Activated effector memory CD4-positive, alpha-beta T cell treated with anti-CD3 and anti-CD28 coated beads, Interleukin-2, amount 50 U/mL, for 16 hours (primary cell): ENCODE measurements at regions not wholly inside any gene's neighbourhood (a gene's known extent, or its start where the extent isn't known, plus 50 kb on each side); places are given as distances from the start of the nearest gene placed in this dataset.
"Not testable (repeated sequence)": the region's sequence is repeated elsewhere in the genome, so short reads cannot be mapped to it uniquely, and the experiment has no call there.

Experiments used
- DNase-seq: peaks from one replicate; pipeline ENCODE4 v3.0.0-alpha.2; 2020

DNA sequence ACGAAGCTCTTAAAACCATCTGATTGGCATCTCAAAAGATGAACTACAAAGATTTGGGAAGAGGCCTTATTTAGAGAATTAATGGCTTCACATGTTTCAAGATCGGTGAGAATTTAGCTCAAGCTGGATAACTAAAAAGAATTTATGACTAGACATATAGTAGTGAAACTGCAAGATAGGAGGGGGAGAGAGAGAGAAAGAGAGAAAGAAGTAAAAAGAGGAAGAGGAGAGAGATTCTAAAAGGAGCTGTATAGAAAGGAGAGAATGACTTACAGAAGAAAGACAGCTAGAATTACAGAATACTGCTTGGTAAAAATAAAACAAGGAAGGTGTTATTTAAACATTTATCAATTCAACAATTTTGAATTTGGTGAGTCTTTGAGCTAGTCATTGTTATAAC is 592.3 kb downstream of the SH2D4B start:
- DNase-seq: no peak

GRCh38 chr10:81135851-81136250 is 598.1 kb downstream of the SH2D4B start:
- DNase-seq: no peak

DNA sequence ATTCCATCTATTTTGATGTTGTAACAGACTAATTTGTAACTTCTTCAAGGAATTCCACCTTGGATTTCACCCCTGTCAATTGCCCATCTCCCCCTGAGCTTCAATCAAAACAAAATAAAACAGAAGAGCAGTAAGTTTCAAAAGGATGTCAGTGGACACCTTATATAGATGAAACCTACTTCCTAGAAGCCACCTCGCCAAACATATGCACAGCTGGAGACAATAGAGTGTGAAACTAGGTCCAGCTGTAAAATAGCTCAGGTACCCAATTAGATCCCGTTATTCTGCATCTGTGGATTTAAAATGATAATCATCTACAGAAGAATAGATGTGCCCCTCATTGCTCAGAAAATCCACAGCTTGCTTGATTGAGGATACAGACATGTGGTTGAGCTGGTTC is 598.6 kb downstream of the SH2D4B start:
- DNase-seq: no peak

DNA sequence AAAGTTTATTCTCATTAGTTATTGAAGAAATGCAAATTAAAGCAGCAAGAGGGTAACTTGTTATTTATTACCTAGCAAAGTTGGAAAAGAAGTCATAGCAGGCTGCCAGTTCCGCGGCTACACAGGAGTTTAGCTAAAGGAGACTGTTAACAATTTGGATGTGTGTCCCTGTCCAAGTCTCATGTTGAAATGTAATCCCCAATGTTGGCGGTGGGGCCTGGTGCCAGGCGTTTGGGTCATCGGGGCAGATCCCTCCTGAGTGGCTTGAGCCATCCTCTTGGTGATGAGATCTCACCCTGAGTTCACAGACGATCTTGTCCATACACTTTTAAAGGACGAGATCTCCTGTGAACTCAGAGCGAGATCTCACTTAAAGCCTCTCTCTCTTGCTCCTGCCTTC is 608.3 kb downstream of the SH2D4B start:
- no peak for DNase-seq

DNA sequence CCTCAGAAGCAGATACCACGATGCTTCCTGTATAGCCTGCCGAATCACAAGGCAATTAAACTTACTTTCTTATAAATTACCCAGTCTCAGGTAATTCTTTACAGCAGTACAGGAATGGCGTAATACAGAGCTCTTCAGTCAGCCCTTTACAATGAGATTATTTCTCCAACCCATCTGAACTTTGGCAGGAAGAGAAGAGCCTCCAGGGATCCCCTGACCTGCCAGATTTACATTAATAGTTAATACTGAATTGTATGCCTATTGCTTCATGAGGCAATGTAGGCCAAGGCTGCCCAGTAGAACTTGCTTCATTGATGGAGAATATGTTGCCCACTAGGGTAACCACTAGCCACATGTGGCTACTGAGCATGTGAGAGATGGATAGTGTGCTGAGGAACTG is 608.7 kb downstream of the SH2D4B start:
- no peak for DNase-seq

DNA sequence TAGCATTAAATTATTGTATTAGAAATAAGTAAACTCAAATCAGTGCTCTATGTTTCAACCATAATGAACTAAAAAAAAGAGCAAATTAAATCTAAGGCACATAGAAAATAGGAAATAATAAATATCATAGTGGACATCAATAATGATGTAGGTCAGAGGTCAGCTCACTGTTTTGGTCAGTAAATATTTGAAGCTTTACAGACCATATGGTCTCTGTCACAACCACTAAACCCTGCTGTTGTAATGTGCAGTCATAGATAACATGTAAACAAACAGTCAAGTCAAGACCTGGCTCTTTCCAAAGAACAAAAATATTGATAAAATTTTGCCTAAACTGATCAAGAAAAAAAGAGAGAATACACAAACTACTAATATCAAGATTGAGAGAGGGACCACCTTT is 615.0 kb downstream of the SH2D4B start:
- no peak for DNase-seq

DNA sequence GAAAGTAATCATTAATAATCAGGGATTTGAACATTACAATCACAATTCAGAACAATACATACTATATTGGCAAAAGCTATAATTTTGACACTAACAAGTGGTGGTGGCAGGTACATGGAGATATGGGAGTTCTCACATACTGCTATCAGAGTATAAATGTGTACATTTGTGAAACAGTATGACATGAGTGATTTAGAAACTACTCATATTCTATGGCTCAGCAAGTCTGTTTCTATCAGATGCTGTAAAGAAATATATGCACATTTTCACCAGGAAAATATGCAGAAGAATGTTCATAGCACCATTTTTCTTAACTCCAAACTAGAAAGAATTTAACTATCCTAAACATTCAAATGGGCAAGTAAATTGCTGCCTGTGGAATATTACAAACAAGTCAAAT is 620.0 kb downstream of the SH2D4B start:
- no peak for DNase-seq

- no peak for DNase-seq
Measured at GRCh38 chr10:81177651-81178244, 640.0 kb downstream of the SH2D4B start.

GRCh38 chr10:81179324-81179723 is 641.6 kb downstream of the SH2D4B start:
- no peak for DNase-seq

GRCh38 chr10:81179805-81180452 is 642.2 kb downstream of the SH2D4B start:
- DNase-seq: no peak

- no peak for DNase-seq
Measured at GRCh38 chr10:81182296-81182695, 644.6 kb downstream of the SH2D4B start.

DNA sequence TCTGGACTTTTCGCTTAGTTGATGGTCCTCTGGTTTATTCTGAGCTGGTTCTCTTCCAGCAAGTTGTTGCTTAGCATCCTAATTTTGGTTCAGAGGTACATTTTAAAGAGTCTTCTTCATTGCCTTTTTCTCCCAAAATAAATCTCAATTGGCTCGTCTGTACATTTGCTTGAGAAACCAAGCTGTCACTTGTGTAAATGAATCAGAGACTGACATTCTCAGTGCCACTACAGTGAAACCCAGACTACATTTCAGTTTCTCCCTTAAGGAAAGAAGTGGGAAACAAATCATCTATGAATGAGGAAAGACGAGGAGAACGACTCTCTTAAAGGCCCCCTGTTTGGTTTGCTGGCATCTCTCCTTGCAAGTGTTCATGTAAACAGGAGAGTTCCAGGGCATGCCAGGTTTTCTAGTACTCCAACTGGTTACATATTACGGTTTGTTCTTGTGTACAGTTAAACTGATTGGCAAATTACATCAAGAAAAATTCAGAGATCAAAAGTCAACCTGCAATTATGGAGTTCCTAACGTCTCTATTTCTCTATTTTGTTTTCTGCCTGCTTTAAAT is 654.6 kb downstream of the SH2D4B start:
- no peak for DNase-seq

DNA sequence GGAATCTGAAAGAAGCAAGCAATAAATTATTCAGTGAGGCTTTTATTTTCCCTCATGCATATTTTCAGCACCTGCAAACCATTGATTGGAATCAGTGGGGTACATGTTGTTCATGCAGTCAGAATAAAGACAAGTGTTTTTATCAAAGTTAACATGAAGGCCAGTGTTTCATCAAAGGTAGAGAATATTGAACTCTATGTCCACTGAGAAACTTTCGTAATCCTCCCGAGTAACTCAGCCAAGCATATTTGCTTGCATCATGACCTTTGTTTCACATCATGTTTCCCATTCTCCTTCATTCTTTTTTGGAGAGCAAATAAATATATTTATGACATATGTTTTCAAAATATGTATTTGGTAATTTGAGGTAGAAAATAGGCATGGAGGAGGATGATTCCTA is 663.1 kb downstream of the SH2D4B start:
- no peak for DNase-seq

GRCh38 chr10:81207359-81207758 is 667.6 kb upstream of the NRG3 start:
- not testable (repeated sequence) for DNase-seq

DNA sequence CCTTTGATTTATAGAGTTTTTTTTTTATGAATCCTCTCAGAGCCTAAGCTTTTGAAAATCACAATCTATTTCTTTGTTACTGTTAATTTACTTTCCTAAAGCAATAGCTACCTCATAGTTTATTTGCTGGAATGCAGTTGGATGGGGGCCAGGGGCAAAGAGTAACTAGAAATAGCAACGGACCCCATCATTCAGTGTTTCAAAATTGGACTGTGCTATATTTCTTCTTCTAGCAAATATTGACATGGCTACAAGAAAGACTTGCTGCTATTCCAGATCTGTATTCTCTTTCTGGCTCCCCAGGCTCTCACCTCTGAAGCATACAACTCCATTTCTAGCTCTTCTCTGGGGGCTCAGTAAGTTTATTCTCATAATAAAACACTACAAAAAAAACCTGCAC is 661.6 kb upstream of the NRG3 start:
- no peak for DNase-seq

DNA sequence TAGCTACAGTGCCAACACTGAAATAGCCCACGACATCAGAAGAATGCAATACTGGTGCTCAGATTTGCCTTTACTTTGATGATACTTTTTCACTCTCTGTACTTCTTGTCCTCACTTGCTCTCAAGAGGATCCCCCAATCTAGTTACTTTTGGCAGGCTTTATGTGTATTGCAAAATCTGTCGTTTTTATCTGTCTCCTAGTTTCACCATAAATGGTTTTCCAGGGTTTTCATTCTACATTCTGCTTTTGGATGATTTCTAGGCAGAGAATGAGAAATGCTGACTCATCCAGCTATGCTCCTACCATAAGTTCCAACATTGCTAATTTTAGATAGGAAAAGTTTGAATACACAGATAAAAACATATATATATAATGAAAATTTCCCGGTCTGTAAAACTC is 659.5 kb upstream of the NRG3 start:
- no peak for DNase-seq

DNA sequence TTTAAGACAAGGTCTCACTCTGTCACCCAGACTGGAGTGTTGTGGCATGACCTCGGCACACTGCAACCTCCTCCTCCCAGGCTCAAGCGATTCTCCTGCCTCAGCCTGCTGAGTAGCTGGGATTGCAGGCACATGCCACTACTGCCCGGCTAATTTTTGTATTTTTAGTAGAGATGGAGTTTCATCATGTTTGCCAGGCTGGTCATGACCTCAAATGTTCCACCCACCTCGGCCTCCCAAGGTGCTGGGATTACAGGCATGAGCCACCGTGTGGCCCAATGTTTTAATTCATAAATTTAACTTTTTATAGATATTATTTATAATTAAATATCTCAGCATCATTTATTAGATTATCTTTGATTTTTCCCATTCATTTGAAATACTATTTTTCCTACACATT is 658.0 kb upstream of the NRG3 start:
- no peak for DNase-seq

DNA sequence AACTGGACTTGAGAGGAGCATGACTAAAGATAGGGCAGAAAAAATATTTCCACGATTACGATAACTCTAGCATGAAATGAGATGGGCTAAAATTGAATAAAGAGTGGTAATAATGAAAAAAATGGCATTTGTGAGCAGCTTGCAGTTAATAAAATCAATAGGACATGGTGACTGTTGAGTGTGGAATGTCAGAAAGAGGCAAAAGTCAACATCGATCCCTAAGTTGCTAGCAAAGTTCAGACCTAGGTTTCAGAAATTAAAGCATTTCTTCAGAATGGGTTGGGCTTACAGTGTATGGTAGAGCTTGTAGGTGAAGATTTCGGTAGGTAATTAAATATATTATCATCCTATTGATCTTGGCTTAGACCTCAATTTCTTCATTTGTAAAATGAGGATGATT is 656.7 kb upstream of the NRG3 start:
- no peak for DNase-seq

DNA sequence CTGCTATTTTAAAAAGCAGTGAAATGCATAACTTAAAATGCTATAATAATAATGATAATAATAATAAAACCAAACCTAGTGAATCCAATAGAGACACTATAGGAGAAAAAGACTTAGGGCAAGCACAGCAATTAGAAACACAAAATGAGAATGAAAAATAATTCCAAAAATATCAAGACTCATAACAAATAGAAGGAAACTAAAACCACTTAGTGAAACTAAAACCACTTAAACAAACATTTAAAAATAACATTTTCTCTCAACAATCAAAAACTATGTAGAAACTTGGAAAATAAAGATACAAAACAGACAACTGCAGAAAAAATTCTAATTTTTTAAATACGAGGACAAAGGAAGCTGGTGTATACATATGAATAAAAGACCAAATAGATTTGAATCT is 655.2 kb upstream of the NRG3 start:
- no peak for DNase-seq

GRCh38 chr10:81248886-81249285 is 626.1 kb upstream of the NRG3 start:
- DNase-seq: no peak

- DNase-seq: no peak
Measured at GRCh38 chr10:81251457-81252115, 623.4 kb upstream of the NRG3 start.

GRCh38 chr10:81264991-81265390 is 610.0 kb upstream of the NRG3 start:
- not testable (repeated sequence) for DNase-seq

- no peak for DNase-seq
Measured at GRCh38 chr10:81270051-81270450, 604.9 kb upstream of the NRG3 start.
